IMR-90 (cell line): ENCODE measurements at regions not wholly inside any gene's neighbourhood (a gene's known extent, or its start where the extent isn't known, plus 50 kb on each side); places are given as distances from the start of the nearest gene placed in this dataset.

Experiments
- ATAC-seq: fragments of 200-7000 bp; cut with Tn5 transposase; 2 replicates; pipeline ENCODE4 v1.9.1; 2020; ENCODE audit warnings: low read depth, mild to moderate bottlenecking, moderate library complexity
- BruUV-seq: library from RNA; stranded (reverse); fragments of 400-500 nt; replicated peaks from 2 replicates; lab custom pipeline; 2021; lab: Mats Ljungman, UMichigan
- CTCF ChIA-PET: fragments of 300-600 bp; formaldehyde crosslinking; extraction: SDS; loops from one replicate; lab custom pipeline; 2021; ENCODE audit warnings: antibody characterized with exemption; lab: Yijun Ruan, JAX
- POLR2A ChIA-PET: fragments of 300-600 bp; sonication (Branson Sonifier 250); formaldehyde crosslinking; loops from one replicate; lab custom pipeline; 2022; ENCODE audit warnings: antibody characterized with exemption; ENCODE audit not compliant: unreplicated experiment; lab: Charles Lee
- DNase-seq: peaks from one replicate; pipeline ENCODE4 v3.0.0; 2013
- H2AFZ ChIP-seq: replicated peaks from 2 replicates; pipeline ENCODE3; 2013; ENCODE audit warnings: low read length, mild to moderate bottlenecking; ENCODE audit not compliant: poor library complexity
- H2AK5ac ChIP-seq: 2 replicates; pipeline ENCODE4 v1.6.1; 2013; ENCODE audit warnings: low read depth, low read length, inconsistent platforms
- H2AK9ac ChIP-seq: replicated peaks from 2 replicates; pipeline ENCODE3; 2013; ENCODE audit warnings: mild to moderate bottlenecking, low read depth, low read length, moderate library complexity; ENCODE audit not compliant: poor library complexity
- H2BK120ac ChIP-seq: 2 replicates; pipeline ENCODE4 v1.6.1; 2013; ENCODE audit warnings: low read depth, low read length, inconsistent platforms
- H2BK15ac ChIP-seq: 3 replicates; pipeline ENCODE4 v1.6.1; 2013; ENCODE audit warnings: low read depth, low read length, inconsistent platforms
- H2BK20ac ChIP-seq: 2 replicates; pipeline ENCODE4 v1.6.1; 2013; ENCODE audit warnings: low read depth, mild to moderate bottlenecking, inconsistent platforms, low read length, moderate library complexity
- H2BK5ac ChIP-seq: 2 replicates; pipeline ENCODE4 v1.6.1; 2013; ENCODE audit warnings: mild to moderate bottlenecking, low read depth, low read length, inconsistent platforms; ENCODE audit not compliant: poor library complexity, severe bottlenecking
- H3K14ac ChIP-seq: replicated peaks from 2 replicates; pipeline ENCODE4 v1.6.1; 2013; ENCODE audit warnings: low read depth, low read length, inconsistent platforms
- H3K18ac ChIP-seq: 2 replicates; pipeline ENCODE4 v1.6.1; 2013; ENCODE audit warnings: low read depth, low read length, control low read depth
- H3K23ac ChIP-seq: 2 replicates; pipeline ENCODE4 v1.6.1; 2013; ENCODE audit warnings: low read depth, low read length, inconsistent platforms
- H3K27ac ChIP-seq: 2 replicates; pipeline ENCODE4 v1.5.1; 2013; ENCODE audit warnings: mild to moderate bottlenecking, control low read depth, low read length; ENCODE audit not compliant: insufficient read depth
- H3K27me3 ChIP-seq: 2 replicates; pipeline ENCODE4 v1.6.1; 2013; ENCODE audit warnings: low read length; ENCODE audit not compliant: control insufficient read depth, insufficient read depth
- H3K36me3 ChIP-seq: 2 replicates; pipeline ENCODE4 v1.6.1; 2013; ENCODE audit warnings: low read length, mixed read lengths; ENCODE audit not compliant: control insufficient read depth, insufficient read depth
- H3K4ac ChIP-seq: 2 replicates; pipeline ENCODE4 v1.6.1; 2013; ENCODE audit warnings: low read depth, low read length, inconsistent platforms
- H3K4me1 ChIP-seq: 2 replicates; pipeline ENCODE4 v1.6.1; 2013; ENCODE audit warnings: low read length, mixed read lengths; ENCODE audit not compliant: control insufficient read depth, insufficient read depth
- H3K4me2 ChIP-seq: 2 replicates; pipeline ENCODE4 v1.6.1; 2013; ENCODE audit warnings: low read depth, mild to moderate bottlenecking, control low read depth, low read length, moderate library complexity
- H3K4me3 ChIP-seq: 2 replicates; pipeline ENCODE4 v1.5.1; 2013; ENCODE audit warnings: low read depth, mild to moderate bottlenecking, control low read depth, low read length, moderate library complexity; ENCODE audit not compliant: insufficient read depth
- H3K56ac ChIP-seq: 2 replicates; pipeline ENCODE4 v1.6.1; 2013; ENCODE audit warnings: low read length, inconsistent platforms; ENCODE audit not compliant: insufficient read depth; ENCODE audit errors: extremely low read depth
- H3K79me1 ChIP-seq, 2 experiments: 2 replicates each; pipeline ENCODE4 v1.6.1; 2013; ENCODE audit warnings: low read length in 2 of 2, inconsistent platforms in 1 of 2, low read depth in 1 of 2
- H3K9ac ChIP-seq: 2 replicates; pipeline ENCODE4 v1.6.1; 2013; ENCODE audit warnings: low read depth, low read length, control low read depth
- H3K9me1 ChIP-seq: 2 replicates; pipeline ENCODE4 v1.6.1; 2013; ENCODE audit warnings: low read length, inconsistent platforms; ENCODE audit not compliant: insufficient read depth
- H3K9me3 ChIP-seq: 2 replicates; pipeline ENCODE4 v1.6.1; 2013; ENCODE audit warnings: low read length; ENCODE audit not compliant: control insufficient read depth, insufficient read depth
- H4K20me1 ChIP-seq: 2 replicates; pipeline ENCODE4 v1.6.1; 2013; ENCODE audit warnings: low read length, inconsistent platforms; ENCODE audit not compliant: insufficient read depth
- H4K5ac ChIP-seq: 2 replicates; pipeline ENCODE4 v1.6.1; 2013; ENCODE audit warnings: mild to moderate bottlenecking, low read depth, low read length, control low read depth
- H4K8ac ChIP-seq, 2 experiments: 2 replicates each; pipeline ENCODE4 v1.6.1; 2013; ENCODE audit warnings: low read depth in 2 of 2, low read length in 2 of 2, control low read depth in 1 of 2, inconsistent platforms in 1 of 2
- H4K91ac ChIP-seq: 2 replicates; pipeline ENCODE4 v1.6.1; 2013; ENCODE audit warnings: low read depth, low read length, inconsistent platforms; ENCODE audit not compliant: insufficient read depth
- BHLHE40 ChIP-seq: fragments of 150-350 bp; IDR thresholded peaks from 2 replicates; pipeline ENCODE4 v1.6.1; 2016; ENCODE audit warnings: mild to moderate bottlenecking, low read depth, low read length
- WGBS, 2 experiments: methylation state at CpG; one replicate each; pipeline versions ENCODE4 v1.1.5 to v1.1.7; 2013; ENCODE audit warnings: missing lambda C conversion rate in 2 of 2; ENCODE audit not compliant: insufficient read length in 1 of 2; ENCODE audit errors: extremely low coverage in 2 of 2; 5-methylcytosine and 5-hydroxymethylcytosine counted together
- dilution Hi-C: fragments of 300-500 bp; cut with HindIII; formaldehyde crosslinking; loops from one replicate; pipeline ENCODE4 v1.14.3; 2018; ENCODE audit warnings: low sequenced_read_pairs; ENCODE audit not compliant: unreplicated experiment
- in situ Hi-C: fragments of 300-500 bp; cut with MboI; formaldehyde crosslinking; loops from 3 replicates; pipeline ENCODE4 v1.14.3; 2019; ENCODE audit warnings: low sequenced_read_pairs, inconsistent platforms, mixed read lengths
- intact Hi-C: fragments of 100-400 bp; cut with micrococcal nuclease; formaldehyde crosslinking; loops from 2 replicates; pipeline ENCODE4 v1.10.0; 2022

- Histone ChIP-seq H3K79me1 (no peaks in the 10 kb centered on the region), H2AFZ (no peak overlapping the region), H2AK9ac (no peak overlapping the region), H4K8ac (no peak overlapping the region), H3K4ac (no peak overlapping the region), H3K14ac (no peak overlapping the region), H3K36me3 (no peaks in the 10 kb centered on the region), H3K27ac (no peak overlapping the region), H2BK5ac (no peak overlapping the region), H2BK15ac (no peak overlapping the region), H3K9me3 (no peaks in the 10 kb centered on the region), H3K18ac (no peak overlapping the region), H2BK20ac (no peak overlapping the region), H4K5ac (no peak overlapping the region), H4K20me1 (no peaks in the 10 kb centered on the region), H2BK120ac (no peak overlapping the region), H2AK5ac (no peak overlapping the region), H3K4me2 (no peak overlapping the region), H3K9me1 (no peaks in the 10 kb centered on the region), H3K4me3 (no peak overlapping the region), H4K91ac (no peak overlapping the region), H3K23ac (no peak overlapping the region), H3K56ac (no peak overlapping the region), H3K4me1 (no peaks in the 10 kb centered on the region), H3K9ac (no peak overlapping the region), H3K27me3 (no peaks in the 10 kb centered on the region)
- DNase-seq (no peak), ATAC-seq (no peak)
- no TSS peak for BruUV-seq
- WGBS, 2 experiments: no CpG with 5 or more reads among the region's 1 CpG
- TF ChIP-seq BHLHE40: no peak
- ChIA-PET CTCF (no interaction called here), POLR2A (no interaction called here)
- intact Hi-C loops (no loop called here), in situ Hi-C loops (no loop called here), dilution Hi-C loops (no loop called here)
These were observed 606.8 kb downstream of the DACH1 start for GRCh38 chr13:71260246-71260645.
